ENCODE measurements at regions not wholly inside any gene's neighbourhood (a gene's known extent, or its start where the extent isn't known, plus 50 kb on each side); places are given as distances from the start of the nearest gene placed in this dataset.
"Not testable (repeated sequence)": the region's sequence is repeated elsewhere in the genome, so short reads cannot be mapped to it uniquely, and the experiment has no call there.

- DNase-seq = no peak
Observed at GRCh38 chr11:70595452-70595851, 197.1 kb downstream of the CTTN start.

GRCh38 chr11:70596091-70596490 lies 197.8 kb downstream of the CTTN start:
- no peak for DNase-seq

DNA sequence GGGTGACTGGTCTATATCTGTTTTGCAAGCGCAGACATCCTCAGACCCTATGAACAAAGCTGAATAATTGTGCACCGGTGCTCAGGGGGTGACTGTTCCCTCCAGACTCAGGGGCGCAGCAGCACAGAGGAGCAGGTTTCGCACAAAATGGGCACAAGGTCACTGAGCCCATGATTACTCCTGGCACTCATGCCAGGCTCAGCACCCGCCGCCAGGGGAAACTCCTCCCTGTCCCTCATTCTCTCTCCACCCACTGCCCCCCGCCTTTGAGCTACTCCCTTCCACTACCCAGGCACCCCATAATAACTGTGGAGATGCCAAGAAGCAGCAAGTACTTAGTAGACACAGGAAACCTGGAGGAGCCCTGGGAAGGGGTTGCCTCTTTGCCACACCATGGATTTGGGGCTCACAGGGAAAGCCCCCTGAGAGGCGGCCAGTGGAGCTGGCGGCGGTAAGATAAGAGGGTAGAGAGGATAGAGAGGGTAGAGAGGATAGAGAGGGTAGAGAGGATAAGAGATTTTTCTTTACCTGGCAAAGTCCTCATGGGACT lies 198.8 kb downstream of the CTTN start:
- DNase-seq = no peak

DNA sequence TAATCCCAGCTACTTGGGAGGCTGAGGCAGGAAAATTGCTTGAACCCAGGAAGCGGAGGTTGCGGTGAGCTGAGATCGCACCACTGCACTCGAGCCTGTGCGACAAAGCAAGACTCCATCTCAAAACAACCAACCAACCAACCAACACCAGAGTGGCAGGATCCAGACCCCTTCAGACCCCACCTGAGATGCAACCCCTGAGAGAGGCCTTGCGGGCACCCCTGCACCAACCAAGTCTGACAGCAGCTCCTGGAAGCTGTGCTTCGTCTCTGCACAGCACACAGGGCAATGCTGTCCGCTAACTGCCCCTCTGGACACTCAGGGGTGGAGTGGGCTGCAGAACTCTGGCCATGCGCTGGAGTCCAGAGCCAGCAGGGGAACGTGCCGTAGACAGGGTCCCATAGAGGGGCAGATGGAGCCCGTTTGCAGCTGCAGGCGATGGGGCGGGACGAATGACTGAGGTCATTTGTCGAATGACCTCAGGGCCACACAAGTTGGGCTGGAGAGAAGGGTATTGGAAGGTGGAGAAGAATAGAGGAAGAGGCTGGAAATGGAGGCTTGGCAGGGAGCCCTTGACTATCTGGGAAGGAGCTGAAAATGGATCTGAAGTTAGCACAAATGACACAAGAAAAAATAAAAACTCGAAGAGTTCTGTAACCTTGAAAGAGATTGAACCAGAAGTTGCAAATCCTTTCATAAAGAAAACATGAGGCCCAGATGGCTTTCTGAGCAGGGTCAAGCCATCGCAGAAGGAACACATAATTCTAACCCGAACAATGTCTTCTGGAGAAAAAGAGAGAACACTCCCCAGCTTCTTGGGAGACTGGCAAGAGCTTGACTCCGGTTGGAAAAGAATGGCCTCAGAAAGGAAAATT lies 199.7 kb downstream of the CTTN start:
- no peak for DNase-seq

- not testable (repeated sequence) for DNase-seq
Observed at GRCh38 chr11:70600911-70601415, 202.6 kb downstream of the CTTN start.

GRCh38 chr11:70601861-70602538 lies 203.7 kb downstream of the CTTN start:
- no peak for DNase-seq

DNA sequence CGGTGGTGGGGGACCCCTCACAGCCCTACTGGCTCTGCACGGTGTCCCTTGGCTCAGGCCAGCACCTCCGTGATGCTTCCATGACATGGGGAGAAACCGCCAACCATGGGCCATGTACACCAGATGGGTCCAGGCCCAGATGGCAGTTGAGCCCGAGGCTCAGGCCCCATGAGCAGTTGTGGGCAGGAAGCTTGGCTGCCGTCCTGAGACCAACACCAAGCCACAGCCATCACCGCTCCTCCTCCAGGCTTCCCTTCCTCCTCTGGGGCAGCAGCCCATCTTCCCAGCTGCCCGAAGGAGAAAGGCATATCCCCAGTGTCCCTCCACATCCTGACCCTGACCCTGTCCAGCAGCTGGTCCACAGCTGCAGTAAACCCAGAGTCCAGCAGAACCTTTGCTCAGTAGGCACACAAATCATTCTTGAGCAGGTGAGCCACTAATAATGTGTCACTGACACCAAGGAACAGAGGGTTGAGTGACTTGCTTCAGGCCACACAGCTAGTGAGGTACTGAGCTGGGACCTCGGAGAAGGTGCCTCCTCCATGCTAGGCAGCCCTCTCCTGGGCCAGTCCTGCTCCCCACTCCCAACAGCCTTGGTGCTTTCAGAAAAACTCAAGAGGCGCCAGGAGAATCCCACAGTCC lies 204.9 kb downstream of the CTTN start:
- DNase-seq = no peak

- no peak for DNase-seq
Observed at GRCh38 chr11:70603756-70604211, 205.5 kb downstream of the CTTN start.

DNA sequence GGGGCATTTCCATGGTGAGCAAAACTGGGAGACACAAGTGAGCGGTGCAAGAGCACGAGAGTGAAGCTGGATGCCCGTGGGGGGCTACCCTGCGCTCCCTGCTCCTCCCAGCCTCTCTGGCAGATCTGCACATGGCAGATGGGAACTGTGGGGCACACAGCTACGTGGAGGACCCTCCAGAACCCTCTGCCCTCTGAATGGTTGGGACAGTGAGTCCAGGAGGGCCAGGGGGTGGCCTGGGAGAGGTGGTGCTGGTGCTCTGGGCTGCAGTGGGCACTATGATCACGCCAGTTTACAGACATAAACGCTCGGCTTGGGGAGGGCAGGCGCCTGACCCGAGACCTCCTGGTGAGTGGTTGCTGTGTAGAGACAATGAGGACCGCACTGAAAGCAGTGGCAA lies 205.9 kb downstream of the CTTN start:
- DNase-seq = no peak

GRCh38 chr11:70604630-70605467 lies 206.5 kb downstream of the CTTN start:
- DNase-seq = no peak

- DNase-seq = no peak
Observed at GRCh38 chr11:70605468-70605815, 207.1 kb downstream of the CTTN start.

DNA sequence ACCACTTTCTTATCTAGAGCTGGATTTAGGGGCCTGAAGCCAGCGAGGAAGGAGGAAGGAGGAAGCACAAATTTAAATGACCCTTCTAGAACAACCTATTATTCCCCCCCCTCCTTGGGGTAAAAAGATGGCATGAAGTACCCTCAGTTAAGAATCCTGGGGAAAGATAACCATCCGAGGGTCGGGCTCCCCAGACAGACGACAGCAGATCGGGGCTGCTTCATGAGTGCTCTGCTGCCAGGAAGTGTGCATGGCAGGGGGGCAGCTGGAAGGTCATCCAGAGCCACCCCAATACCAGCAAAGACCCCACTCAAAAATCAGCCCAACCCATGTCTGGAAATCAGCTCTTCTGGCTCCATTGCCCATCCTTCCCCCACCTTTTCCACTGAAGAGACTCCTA lies 207.5 kb downstream of the CTTN start:
- DNase-seq = no peak

DNA sequence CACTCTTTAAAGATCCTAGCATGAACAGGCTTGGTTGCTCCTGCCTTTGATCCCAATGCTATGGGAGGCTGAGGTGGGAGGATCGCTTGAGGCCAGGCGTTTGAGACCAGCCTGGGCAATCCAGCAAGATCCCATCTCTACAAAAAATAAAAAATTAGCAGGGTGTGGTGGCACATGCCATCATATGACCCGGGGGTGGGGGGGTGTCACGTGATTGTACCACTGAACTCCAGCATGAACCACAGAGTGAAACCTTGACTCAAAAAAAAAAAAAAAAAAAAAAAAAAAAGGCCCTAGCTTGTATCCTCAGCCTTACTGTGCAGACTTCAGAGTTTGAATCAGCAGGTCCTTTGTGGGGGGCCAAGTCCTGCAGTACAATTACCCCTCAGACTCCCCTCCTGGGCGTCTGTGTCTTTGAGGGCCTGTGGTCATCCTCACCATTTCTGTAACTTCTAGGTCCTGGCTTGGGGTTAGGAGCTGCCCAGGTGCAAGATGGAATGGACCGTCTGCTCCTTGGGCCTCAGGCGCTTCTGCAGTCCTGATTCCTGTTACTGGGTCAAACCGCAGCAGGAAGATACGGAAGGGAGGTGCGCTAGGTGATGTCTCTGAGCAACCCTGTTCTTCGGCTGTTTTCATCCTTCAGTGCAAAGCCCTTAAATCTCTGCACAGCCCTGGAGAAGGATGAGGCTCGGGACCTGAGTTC lies 208.1 kb downstream of the CTTN start:
- no peak for DNase-seq

GRCh38 chr11:70606951-70607330 lies 208.6 kb downstream of the CTTN start:
- no peak for DNase-seq

- DNase-seq = no peak
Observed at GRCh38 chr11:70607561-70607960, 209.2 kb downstream of the CTTN start.

DNA sequence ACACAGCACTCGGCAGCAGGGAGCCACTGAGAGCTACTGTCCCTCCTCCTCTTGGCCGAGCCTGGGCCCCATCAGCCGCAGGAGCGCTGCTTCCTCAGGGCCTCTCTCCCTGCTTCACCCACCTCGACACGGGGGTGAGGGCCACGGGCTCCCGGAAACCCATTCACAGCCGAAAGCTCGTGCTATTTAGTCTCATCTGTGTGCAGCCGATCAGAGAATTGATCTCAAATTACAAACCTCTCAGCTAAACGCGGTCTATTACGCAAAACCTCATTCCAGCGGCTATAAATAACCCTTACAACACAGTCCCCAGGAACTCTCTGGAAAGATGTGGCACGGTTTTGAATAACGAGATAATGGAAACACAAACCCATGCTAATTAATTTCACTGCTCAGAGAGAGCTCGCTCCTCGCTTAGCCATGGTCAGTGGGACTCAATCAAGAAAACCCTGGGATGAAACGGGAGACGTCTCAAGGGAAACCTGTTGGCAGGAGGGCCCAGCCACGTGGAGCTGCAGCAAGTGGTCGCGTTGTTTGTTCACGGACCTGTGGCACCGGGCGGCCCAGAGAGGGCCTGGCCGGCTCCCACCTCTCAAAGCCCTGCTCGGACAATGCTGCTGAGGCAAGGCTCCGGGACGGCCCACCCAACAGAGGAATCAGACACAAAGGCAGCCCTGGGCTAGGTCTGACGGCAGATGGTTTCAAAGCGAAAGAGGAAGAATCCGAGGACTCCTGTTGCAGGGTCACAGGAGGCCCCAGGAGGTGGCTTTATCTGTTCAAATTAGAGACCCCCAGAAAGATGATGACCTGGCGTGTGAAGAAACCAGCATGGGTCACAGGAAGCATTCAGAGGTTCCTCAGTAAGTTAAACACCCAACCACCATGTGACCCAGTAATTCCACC lies 210.5 kb downstream of the CTTN start:
- DNase-seq = no peak

GRCh38 chr11:70610566-70611565 lies 212.5 kb downstream of the CTTN start:
- DNase-seq = no peak

GRCh38 chr11:70611821-70612220 lies 213.5 kb downstream of the CTTN start:
- no peak for DNase-seq

GRCh38 chr11:70612459-70613141 lies 214.3 kb downstream of the CTTN start:
- DNase-seq = no peak
